NT2/D1 (cell line): ENCODE measurements at regions not wholly inside any gene's neighbourhood (a gene's known extent, or its start where the extent isn't known, plus 50 kb on each side); places are given as distances from the start of the nearest gene placed in this dataset.

Experiments used
- YY1 ChIP-seq: IDR thresholded peaks from 2 replicates; pipeline ENCODE4 v1.6.1; 2011; ENCODE audit not compliant: insufficient read length, insufficient read depth
- ZNF274 ChIP-seq: IDR thresholded peaks from 2 replicates; pipeline ENCODE4 v1.6.1; 2011; ENCODE audit warnings: mild to moderate bottlenecking, low read depth, low read length

DNA sequence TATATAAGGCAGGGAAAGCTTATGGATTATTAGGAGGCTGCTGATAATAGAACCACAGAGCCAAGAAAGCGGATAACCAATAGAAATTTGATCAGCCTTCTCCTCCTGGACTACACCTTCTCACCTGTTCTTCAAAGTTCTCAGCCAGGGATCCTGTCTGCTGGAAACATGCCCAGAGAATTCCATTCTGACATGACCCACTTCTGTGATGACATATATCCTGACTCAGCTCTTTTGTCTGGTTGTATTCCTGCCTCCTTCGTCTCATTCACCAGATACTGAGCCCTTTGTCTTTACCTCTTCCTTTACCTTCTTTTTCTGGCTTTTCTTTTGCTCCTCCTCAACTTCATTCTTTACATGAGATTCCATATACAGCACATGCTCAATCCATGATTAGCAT lies 576.1 kb downstream of the CDH11 start:
- TF ChIP-seq ZNF274: no peak
- TF ChIP-seq YY1: no peak
